NCI-H69 (cell line): ENCODE measurements at regions not wholly inside any gene's neighbourhood (a gene's known extent, or its start where the extent isn't known, plus 50 kb on each side); places are given as distances from the start of the nearest gene placed in this dataset.

Experiments used
- DNase-seq: peaks from one replicate; lab custom pipeline; 2025; lab: John Stamatoyannopoulos, UW

- no peak for DNase-seq
Measured at GRCh38 chrX:87727620-87728019, 210.0 kb downstream of the KLHL4 start.

- DNase-seq, result no peak
Measured at GRCh38 chrX:87728024-87728423, 210.4 kb downstream of the KLHL4 start.

- DNase-seq, result no peak
Measured at GRCh38 chrX:87728459-87728858, 210.9 kb downstream of the KLHL4 start.

- DNase-seq, result no peak
Measured at GRCh38 chrX:87732133-87732532, 214.5 kb downstream of the KLHL4 start.

- DNase-seq, result no peak
Measured at GRCh38 chrX:87736576-87736975, 219.0 kb downstream of the KLHL4 start.

GRCh38 chrX:87744391-87744790, 226.8 kb downstream of the KLHL4 start:
- no peak for DNase-seq

- no peak for DNase-seq
Measured at GRCh38 chrX:87755493-87755892, 237.9 kb downstream of the KLHL4 start.

GRCh38 chrX:87788976-87789375, 271.4 kb downstream of the KLHL4 start:
- DNase-seq, result no peak

- DNase-seq, result no peak
Measured at GRCh38 chrX:87798039-87798438, 280.4 kb downstream of the KLHL4 start.

GRCh38 chrX:87805829-87806490, 288.4 kb downstream of the KLHL4 start:
- no peak for DNase-seq

GRCh38 chrX:87808576-87809243, 291.1 kb downstream of the KLHL4 start:
- no peak for DNase-seq

GRCh38 chrX:87813566-87813965, 296.0 kb downstream of the KLHL4 start:
- DNase-seq, result no peak

GRCh38 chrX:87846956-87847355, 329.4 kb downstream of the KLHL4 start:
- no peak for DNase-seq

GRCh38 chrX:87873347-87873941, 355.8 kb downstream of the KLHL4 start:
- DNase-seq, result no peak

GRCh38 chrX:87874043-87874442, 356.4 kb downstream of the KLHL4 start:
- DNase-seq, result no peak

GRCh38 chrX:87878926-87879325, 361.3 kb downstream of the KLHL4 start:
- no peak for DNase-seq

- DNase-seq, result no peak
Measured at GRCh38 chrX:87890437-87890836, 372.8 kb downstream of the KLHL4 start.

GRCh38 chrX:87895421-87895820, 377.8 kb downstream of the KLHL4 start:
- no peak for DNase-seq

- no peak for DNase-seq
Measured at GRCh38 chrX:87896057-87896456, 378.5 kb downstream of the KLHL4 start.

GRCh38 chrX:87900320-87900908, 382.8 kb downstream of the KLHL4 start:
- no peak for DNase-seq

- DNase-seq, result no peak
Measured at GRCh38 chrX:87901060-87901459, 383.5 kb downstream of the KLHL4 start.

GRCh38 chrX:87914726-87915125, 397.1 kb downstream of the KLHL4 start:
- DNase-seq, result no peak

- DNase-seq, result no peak
Measured at GRCh38 chrX:87924619-87925018, 407.0 kb downstream of the KLHL4 start.
